NCI-H1048 (cell line): ENCODE measurements at regions not wholly inside any gene's neighbourhood (a gene's known extent, or its start where the extent isn't known, plus 50 kb on each side); places are given as distances from the start of the nearest gene placed in this dataset.
"Not testable (repeated sequence)": the region's sequence is repeated elsewhere in the genome, so short reads cannot be mapped to it uniquely, and the experiment has no call there.

ENCODE experiments used
- DNase-seq: peaks from one replicate; lab custom pipeline; 2025; lab: John Stamatoyannopoulos, UW

- DNase-seq, result no peak
Observed at GRCh38 chr6:141780296-141780695, 352.4 kb upstream of the GJE1 start.

- DNase-seq, result no peak
Observed at GRCh38 chr6:141764388-141764787, 368.3 kb upstream of the GJE1 start.

- no peak for DNase-seq
Observed at GRCh38 chr6:141758430-141758829, 374.3 kb upstream of the GJE1 start.

- no peak for DNase-seq
Observed at GRCh38 chr6:141753180-141753579, 379.5 kb upstream of the GJE1 start.

- DNase-seq, result no peak
Observed at GRCh38 chr6:141752677-141753076, 380.0 kb upstream of the GJE1 start.

- DNase-seq, result not testable (repeated sequence)
Observed at GRCh38 chr6:141746324-141746723, 386.4 kb upstream of the GJE1 start.

GRCh38 chr6:141744971-141745370 is 387.8 kb upstream of the GJE1 start:
- DNase-seq, result no peak

- no peak for DNase-seq
Observed at GRCh38 chr6:141744194-141744925, 388.4 kb upstream of the GJE1 start.

GRCh38 chr6:141736104-141736503 is 396.6 kb upstream of the GJE1 start:
- no peak for DNase-seq

GRCh38 chr6:141735126-141735525 is 397.6 kb upstream of the GJE1 start:
- DNase-seq, result no peak

- DNase-seq, result no peak
Observed at GRCh38 chr6:141734071-141734840, 398.5 kb upstream of the GJE1 start.

- DNase-seq, result no peak
Observed at GRCh38 chr6:141729146-141729545, 403.6 kb upstream of the GJE1 start.

- DNase-seq, result no peak
Observed at GRCh38 chr6:141728330-141728729, 404.4 kb upstream of the GJE1 start.

- DNase-seq, result no peak
Observed at GRCh38 chr6:141726248-141726647, 406.5 kb upstream of the GJE1 start.

- no peak for DNase-seq
Observed at GRCh38 chr6:141724731-141725130, 408.0 kb upstream of the GJE1 start.

GRCh38 chr6:141719476-141719875 is 413.2 kb upstream of the GJE1 start:
- DNase-seq, result no peak

- DNase-seq, result no peak
Observed at GRCh38 chr6:141705431-141705830, 427.3 kb upstream of the GJE1 start.

- DNase-seq, result no peak
Observed at GRCh38 chr6:141704151-141704550, 428.6 kb upstream of the GJE1 start.

GRCh38 chr6:141701732-141702131 is 431.0 kb upstream of the GJE1 start:
- DNase-seq, result no peak

GRCh38 chr6:141700819-141701218 is 431.9 kb upstream of the GJE1 start:
- no peak for DNase-seq

- DNase-seq, result no peak
Observed at GRCh38 chr6:141688916-141689315, 443.8 kb upstream of the GJE1 start.

GRCh38 chr6:141685416-141685815 is 447.3 kb upstream of the GJE1 start:
- no peak for DNase-seq

- DNase-seq, result no peak
Observed at GRCh38 chr6:141682391-141682790, 450.3 kb upstream of the GJE1 start.
